ENCODE measurements at regions not wholly inside any gene's neighbourhood (a gene's known extent, or its start where the extent isn't known, plus 50 kb on each side); places are given as distances from the start of the nearest gene placed in this dataset.

- H3K36me3 ChIP-seq (ENCODE audit: control insufficient read depth in 5 of 5, insufficient read depth in 5 of 5, low read length in 5 of 5): no peaks in the 10 kb centered on the region
- H3K9ac ChIP-seq (ENCODE audit: low read length in 5 of 5): no peak overlapping the region
- no peak overlapping the region for H3K4me3 ChIP-seq (ENCODE audit: low read depth in 1 of 5, low read length in 5 of 5)
- no peak overlapping the region for H3K27ac ChIP-seq (ENCODE audit: low read depth, low read length)
- no peaks in the 10 kb centered on the region for H3K4me1 ChIP-seq (ENCODE audit: control insufficient read depth in 5 of 5, insufficient read depth in 5 of 5, low read length in 5 of 5)
- no peaks in the 10 kb centered on the region for H3K27me3 ChIP-seq (ENCODE audit: control insufficient read depth in 5 of 5, insufficient read depth in 4 of 5, low read length in 5 of 5)
- H3K9me3 ChIP-seq (ENCODE audit: control insufficient read depth in 5 of 5, low read length in 5 of 5): no peaks in the 10 kb centered on the region
Measured at GRCh38 chr2:35081001-35081621, 1274.5 kb upstream of the CRIM1 start.

- H3K9ac ChIP-seq (ENCODE audit: low read length in 5 of 5): no peak overlapping the region
- H3K9me3 ChIP-seq (ENCODE audit: control insufficient read depth in 5 of 5, low read length in 5 of 5): no peaks in the 10 kb centered on the region
- no peaks in the 10 kb centered on the region for H3K36me3 ChIP-seq (ENCODE audit: control insufficient read depth in 5 of 5, insufficient read depth in 5 of 5, low read length in 5 of 5)
- H3K4me1 ChIP-seq (ENCODE audit: control insufficient read depth in 5 of 5, insufficient read depth in 5 of 5, low read length in 5 of 5): no peaks in the 10 kb centered on the region
- no peak overlapping the region for H3K4me3 ChIP-seq (ENCODE audit: low read depth in 1 of 5, low read length in 5 of 5)
- no peak overlapping the region for H3K27ac ChIP-seq (ENCODE audit: low read depth, low read length)
- H3K27me3 ChIP-seq (ENCODE audit: control insufficient read depth in 5 of 5, insufficient read depth in 4 of 5, low read length in 5 of 5): no peaks in the 10 kb centered on the region
Measured at GRCh38 chr2:35080231-35080910, 1275.2 kb upstream of the CRIM1 start.

GRCh38 chr2:35067420-35067819 is 1288.2 kb upstream of the CRIM1 start:
- Histone ChIP-seq H3K9me3 (ENCODE audit: control insufficient read depth in 5 of 5, low read length in 5 of 5) (peaks cover 0 to 15% (median 4%) of the 10 kb centered on the region in 5 donors), H3K9ac (ENCODE audit: low read length in 5 of 5) (no peak overlapping the region), H3K36me3 (ENCODE audit: control insufficient read depth in 5 of 5, insufficient read depth in 5 of 5, low read length in 5 of 5) (no peaks in the 10 kb centered on the region), H3K27ac (ENCODE audit: low read depth, low read length) (no peak overlapping the region), H3K27me3 (ENCODE audit: control insufficient read depth in 5 of 5, insufficient read depth in 4 of 5, low read length in 5 of 5) (no peaks in the 10 kb centered on the region), H3K4me3 (ENCODE audit: low read depth in 1 of 5, low read length in 5 of 5) (no peak overlapping the region), H3K4me1 (ENCODE audit: control insufficient read depth in 5 of 5, insufficient read depth in 5 of 5, low read length in 5 of 5) (no peaks in the 10 kb centered on the region)

- Histone ChIP-seq H3K4me3 (ENCODE audit: low read depth in 1 of 5, low read length in 5 of 5) (no peak overlapping the region), H3K4me1 (ENCODE audit: control insufficient read depth in 5 of 5, insufficient read depth in 5 of 5, low read length in 5 of 5) (no peaks in the 10 kb centered on the region), H3K27me3 (ENCODE audit: control insufficient read depth in 5 of 5, insufficient read depth in 4 of 5, low read length in 5 of 5) (no peaks in the 10 kb centered on the region), H3K27ac (ENCODE audit: low read depth, low read length) (no peak overlapping the region), H3K36me3 (ENCODE audit: control insufficient read depth in 5 of 5, insufficient read depth in 5 of 5, low read length in 5 of 5) (no peaks in the 10 kb centered on the region), H3K9me3 (ENCODE audit: control insufficient read depth in 5 of 5, low read length in 5 of 5) (peaks cover 0 to 13% (median 0%) of the 10 kb centered on the region in 5 donors), H3K9ac (ENCODE audit: low read length in 5 of 5) (no peak overlapping the region)
Measured at GRCh38 chr2:35063836-35064235, 1291.7 kb upstream of the CRIM1 start.

GRCh38 chr2:35035883-35036282 is 1319.7 kb upstream of the CRIM1 start:
- no peak overlapping the region for H3K27ac ChIP-seq (ENCODE audit: low read depth, low read length)
- H3K9ac ChIP-seq (ENCODE audit: low read length in 5 of 5): no peak overlapping the region
- no peak overlapping the region for H3K4me3 ChIP-seq (ENCODE audit: low read depth in 1 of 5, low read length in 5 of 5)

GRCh38 chr2:35033748-35034147 is 1321.8 kb upstream of the CRIM1 start:
- Histone ChIP-seq H3K27ac (ENCODE audit: low read depth, low read length) (no peak overlapping the region), H3K4me1 (ENCODE audit: control insufficient read depth in 5 of 5, insufficient read depth in 5 of 5, low read length in 5 of 5) (no peaks in the 10 kb centered on the region), H3K27me3 (ENCODE audit: control insufficient read depth in 5 of 5, insufficient read depth in 4 of 5, low read length in 5 of 5) (no peaks in the 10 kb centered on the region), H3K36me3 (ENCODE audit: control insufficient read depth in 5 of 5, insufficient read depth in 5 of 5, low read length in 5 of 5) (no peaks in the 10 kb centered on the region), H3K9me3 (ENCODE audit: control insufficient read depth in 5 of 5, low read length in 5 of 5) (peaks cover 0 to 4% (median 0%) of the 10 kb centered on the region in 5 donors), H3K4me3 (ENCODE audit: low read depth in 1 of 5, low read length in 5 of 5) (no peak overlapping the region), H3K9ac (ENCODE audit: low read length in 5 of 5) (no peak overlapping the region)

More at GRCh38 chr2:35035883-35036282, 1319.7 kb upstream of the CRIM1 start:
- Histone ChIP-seq H3K36me3 (ENCODE audit: control insufficient read depth in 5 of 5, insufficient read depth in 5 of 5, low read length in 5 of 5) (no peaks in the 10 kb centered on the region), H3K27me3 (ENCODE audit: control insufficient read depth in 5 of 5, insufficient read depth in 4 of 5, low read length in 5 of 5) (no peaks in the 10 kb centered on the region), H3K9me3 (ENCODE audit: control insufficient read depth in 5 of 5, low read length in 5 of 5) (peaks cover 0 to 4% (median 0%) of the 10 kb centered on the region in 5 donors), H3K4me1 (ENCODE audit: control insufficient read depth in 5 of 5, insufficient read depth in 5 of 5, low read length in 5 of 5) (no peaks in the 10 kb centered on the region)

GRCh38 chr2:35023545-35023944 is 1332.0 kb upstream of the CRIM1 start:
- Histone ChIP-seq H3K4me1 (ENCODE audit: control insufficient read depth in 5 of 5, insufficient read depth in 5 of 5, low read length in 5 of 5) (no peaks in the 10 kb centered on the region), H3K9me3 (ENCODE audit: control insufficient read depth in 5 of 5, low read length in 5 of 5) (peaks cover 0 to 2% (median 0%) of the 10 kb centered on the region in 5 donors)

GRCh38 chr2:35000453-35000852 is 1355.1 kb upstream of the CRIM1 start:
- no peak overlapping the region for H3K27ac ChIP-seq (ENCODE audit: low read depth, low read length)
- H3K9ac ChIP-seq (ENCODE audit: low read length in 5 of 5): no peak overlapping the region
- no peaks in the 10 kb centered on the region for H3K9me3 ChIP-seq (ENCODE audit: control insufficient read depth in 5 of 5, low read length in 5 of 5)
- H3K27me3 ChIP-seq (ENCODE audit: control insufficient read depth in 5 of 5, insufficient read depth in 4 of 5, low read length in 5 of 5): no peaks in the 10 kb centered on the region
- no peaks in the 10 kb centered on the region for H3K4me1 ChIP-seq (ENCODE audit: control insufficient read depth in 5 of 5, insufficient read depth in 5 of 5, low read length in 5 of 5)
- no peaks in the 10 kb centered on the region for H3K36me3 ChIP-seq (ENCODE audit: control insufficient read depth in 5 of 5, insufficient read depth in 5 of 5, low read length in 5 of 5)
- no peak overlapping the region for H3K4me3 ChIP-seq (ENCODE audit: low read depth in 1 of 5, low read length in 5 of 5)

More at GRCh38 chr2:35023545-35023944, 1332.0 kb upstream of the CRIM1 start:
- Histone ChIP-seq H3K27me3 (ENCODE audit: control insufficient read depth in 5 of 5, insufficient read depth in 4 of 5, low read length in 5 of 5) (no peaks in the 10 kb centered on the region), H3K9ac (ENCODE audit: low read length in 5 of 5) (no peak overlapping the region), H3K4me3 (ENCODE audit: low read depth in 1 of 5, low read length in 5 of 5) (no peak overlapping the region), H3K27ac (ENCODE audit: low read depth, low read length) (no peak overlapping the region), H3K36me3 (ENCODE audit: control insufficient read depth in 5 of 5, insufficient read depth in 5 of 5, low read length in 5 of 5) (no peaks in the 10 kb centered on the region)

- Histone ChIP-seq H3K9ac (ENCODE audit: low read length in 5 of 5) (no peak overlapping the region), H3K9me3 (ENCODE audit: control insufficient read depth in 5 of 5, low read length in 5 of 5) (no peaks in the 10 kb centered on the region), H3K36me3 (ENCODE audit: control insufficient read depth in 5 of 5, insufficient read depth in 5 of 5, low read length in 5 of 5) (no peaks in the 10 kb centered on the region), H3K4me1 (ENCODE audit: control insufficient read depth in 5 of 5, insufficient read depth in 5 of 5, low read length in 5 of 5) (no peaks in the 10 kb centered on the region), H3K27ac (ENCODE audit: low read depth, low read length) (no peak overlapping the region), H3K27me3 (ENCODE audit: control insufficient read depth in 5 of 5, insufficient read depth in 4 of 5, low read length in 5 of 5) (no peaks in the 10 kb centered on the region), H3K4me3 (ENCODE audit: low read depth in 1 of 5, low read length in 5 of 5) (no peak overlapping the region)
Measured at GRCh38 chr2:34998741-34999140, 1356.8 kb upstream of the CRIM1 start.

- H3K27ac ChIP-seq (ENCODE audit: low read depth, low read length): no peak overlapping the region
- H3K4me1 ChIP-seq (ENCODE audit: control insufficient read depth in 5 of 5, insufficient read depth in 5 of 5, low read length in 5 of 5): no peaks in the 10 kb centered on the region
- H3K9me3 ChIP-seq (ENCODE audit: control insufficient read depth in 5 of 5, low read length in 5 of 5): no peaks in the 10 kb centered on the region
- H3K27me3 ChIP-seq (ENCODE audit: control insufficient read depth in 5 of 5, insufficient read depth in 4 of 5, low read length in 5 of 5): no peaks in the 10 kb centered on the region
- H3K4me3 ChIP-seq (ENCODE audit: low read depth in 1 of 5, low read length in 5 of 5): no peak overlapping the region
- H3K9ac ChIP-seq (ENCODE audit: low read length in 5 of 5): no peak overlapping the region
- H3K36me3 ChIP-seq (ENCODE audit: control insufficient read depth in 5 of 5, insufficient read depth in 5 of 5, low read length in 5 of 5): no peaks in the 10 kb centered on the region
Measured at GRCh38 chr2:34997779-34998178, 1357.8 kb upstream of the CRIM1 start.

All from subcutaneous abdominal adipose tissue (tissue), 5 donors.